SJCRH30 (cell line): ENCODE measurements at regions not wholly inside any gene's neighbourhood (a gene's known extent, or its start where the extent isn't known, plus 50 kb on each side); places are given as distances from the start of the nearest gene placed in this dataset.

Experiments used
- DNase-seq, 2 experiments: peaks; one replicate each; pipeline ENCODE4 v3.0.0-alpha.2; 2015 to 2020
- H3K27ac ChIP-seq: fragments of 250-450 bp; sonication (Bioruptor Pico); 2 replicates; pipeline ENCODE4 v1.5.1; 2020; ENCODE audit warnings: mild to moderate bottlenecking, moderate library complexity
- H3K27me3 ChIP-seq: fragments of 250-450 bp; sonication (Bioruptor Pico); 2 replicates; pipeline ENCODE4 v1.5.1; 2020; ENCODE audit warnings: mild to moderate bottlenecking, moderate library complexity
- H3K36me3 ChIP-seq: fragments of 250-450 bp; sonication (Bioruptor Pico); 2 replicates; pipeline ENCODE4 v1.5.1; 2020; ENCODE audit warnings: mild to moderate bottlenecking, moderate library complexity
- H3K4me1 ChIP-seq: fragments of 250-450 bp; sonication (Bioruptor Pico); 2 replicates; pipeline ENCODE4 v1.5.1; 2020; ENCODE audit warnings: mild to moderate bottlenecking, moderate library complexity
- H3K4me3 ChIP-seq: fragments of 250-450 bp; sonication (Bioruptor Pico); 2 replicates; pipeline ENCODE4 v1.5.1; 2020; ENCODE audit warnings: mild to moderate bottlenecking, moderate library complexity
- H3K9me3 ChIP-seq: fragments of 250-450 bp; sonication (Bioruptor Pico); replicated peaks from 2 replicates; pipeline ENCODE4 v1.5.1; 2020; ENCODE audit warnings: mild to moderate bottlenecking, moderate library complexity

- Histone ChIP-seq H3K36me3 (no peaks in the 10 kb centered on the region), H3K27ac (no peak overlapping the region), H3K4me1 (peaks cover 8% of the 10 kb centered on the region), H3K9me3 (no peaks in the 10 kb centered on the region), H3K4me3 (no peak overlapping the region), H3K27me3 (no peaks in the 10 kb centered on the region)
- DNase-seq, result no peak
These were observed 77.5 kb upstream of the OLFM1 start for GRCh38 chr9:135009794-135010585.

DNA sequence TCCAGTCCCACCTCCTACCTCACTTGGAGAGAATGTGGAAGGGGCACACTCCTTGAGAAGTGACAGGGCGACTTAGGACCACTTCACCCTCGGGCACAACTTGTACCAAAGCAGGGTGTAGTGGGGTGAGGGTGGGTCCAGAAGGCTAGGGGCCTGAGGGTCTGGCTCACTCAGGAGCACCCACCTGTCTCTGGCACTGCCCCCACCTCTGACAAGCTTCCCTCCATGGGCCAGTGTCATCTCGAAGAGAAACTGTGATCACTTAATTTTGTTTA lies 76.9 kb upstream of the OLFM1 start:
- Histone ChIP-seq H3K27me3 (no peaks in the 10 kb centered on the region), H3K9me3 (no peaks in the 10 kb centered on the region), H3K36me3 (no peaks in the 10 kb centered on the region), H3K27ac (no peak overlapping the region), H3K4me1 (peaks cover 13% of the 10 kb centered on the region), H3K4me3 (no peak overlapping the region)
- no peak for DNase-seq

- peaks cover 17% of the 10 kb centered on the region for H3K4me1 ChIP-seq
- H3K4me3 ChIP-seq, result no peak overlapping the region
- no peak for DNase-seq
These were observed 76.5 kb upstream of the OLFM1 start for GRCh38 chr9:135010921-135011320.

GRCh38 chr9:135012166-135012565 lies 75.3 kb upstream of the OLFM1 start:
- H3K27ac ChIP-seq, result no peak overlapping the region
- no peak for DNase-seq
- no peak overlapping the region for H3K4me3 ChIP-seq
- no peaks in the 10 kb centered on the region for H3K36me3 ChIP-seq
- H3K27me3 ChIP-seq, result no peaks in the 10 kb centered on the region
- no peaks in the 10 kb centered on the region for H3K9me3 ChIP-seq
- H3K4me1 ChIP-seq, result peaks cover 29% of the 10 kb centered on the region

More at GRCh38 chr9:135010921-135011320, 76.5 kb upstream of the OLFM1 start:
- H3K9me3 ChIP-seq, result no peaks in the 10 kb centered on the region
- H3K27me3 ChIP-seq, result no peaks in the 10 kb centered on the region
- H3K27ac ChIP-seq, result no peak overlapping the region
- no peaks in the 10 kb centered on the region for H3K36me3 ChIP-seq

DNA sequence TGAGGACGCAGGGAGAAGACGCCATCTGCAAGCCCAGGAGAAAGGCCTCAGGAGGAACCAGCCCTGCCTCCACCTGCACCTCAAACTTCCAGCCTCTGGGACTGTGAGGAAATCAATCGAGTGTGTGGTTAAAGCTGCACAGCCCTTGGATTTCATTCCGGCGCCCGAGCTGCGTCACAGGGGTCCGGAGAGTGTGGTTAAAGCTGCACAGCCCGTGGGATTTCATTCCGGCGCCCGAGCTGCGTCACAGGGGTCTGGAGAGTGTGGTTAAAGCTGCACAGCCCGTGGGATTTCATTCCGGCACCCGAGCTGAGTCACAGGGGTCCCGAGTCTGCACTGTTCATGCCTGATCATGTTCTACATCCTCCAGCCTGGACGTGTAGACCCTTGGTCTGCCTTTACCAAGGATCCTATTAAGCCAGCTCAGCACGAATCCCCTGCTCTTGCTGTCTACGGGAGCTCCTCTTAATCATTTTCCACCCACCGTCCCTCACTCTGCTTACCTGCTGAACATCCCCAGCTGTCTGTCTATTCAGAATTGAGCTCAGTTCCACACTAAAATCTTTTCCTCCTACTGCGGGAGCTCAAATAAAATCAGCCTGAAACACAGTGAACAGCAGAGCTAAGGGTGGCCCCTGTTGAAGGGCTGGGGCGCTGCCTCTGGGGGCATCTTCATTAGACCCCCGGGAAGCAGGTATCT lies 73.0 kb upstream of the OLFM1 start:
- H3K4me1 ChIP-seq, result peaks cover 33% of the 10 kb centered on the region
- no peaks in the 10 kb centered on the region for H3K36me3 ChIP-seq
- H3K27me3 ChIP-seq, result no peaks in the 10 kb centered on the region
- H3K4me3 ChIP-seq, result no peak overlapping the region
- H3K27ac ChIP-seq, result peak overlapping the region; percentile 66
- no peaks in the 10 kb centered on the region for H3K9me3 ChIP-seq
- peak; percentile 34 to 51 for DNase-seq

DNA sequence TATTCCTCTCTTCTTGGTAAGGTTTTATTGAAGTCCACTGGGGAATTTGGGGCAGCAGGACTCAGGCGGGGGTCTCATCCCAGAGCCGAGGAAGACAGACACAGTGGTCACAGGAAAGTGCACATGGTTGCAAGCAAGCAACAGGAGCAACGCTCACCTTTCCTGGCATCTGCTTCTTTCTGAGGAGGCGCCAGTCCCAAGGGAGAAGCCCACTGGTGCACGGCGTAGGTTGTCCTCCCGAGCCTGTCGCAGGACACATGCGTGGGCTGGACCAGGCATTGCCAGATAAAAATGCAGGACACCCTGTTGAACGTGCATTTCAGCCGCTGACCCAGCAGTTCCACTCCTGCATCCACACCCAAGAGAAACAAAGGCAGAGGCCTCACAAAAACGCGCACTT lies 72.4 kb upstream of the OLFM1 start:
- Histone ChIP-seq H3K4me1 (peaks cover 33% of the 10 kb centered on the region), H3K27me3 (no peaks in the 10 kb centered on the region), H3K4me3 (no peak overlapping the region), H3K27ac (peak overlapping the region; percentile 66), H3K9me3 (no peaks in the 10 kb centered on the region), H3K36me3 (no peaks in the 10 kb centered on the region)
- DNase-seq, result no peak

DNA sequence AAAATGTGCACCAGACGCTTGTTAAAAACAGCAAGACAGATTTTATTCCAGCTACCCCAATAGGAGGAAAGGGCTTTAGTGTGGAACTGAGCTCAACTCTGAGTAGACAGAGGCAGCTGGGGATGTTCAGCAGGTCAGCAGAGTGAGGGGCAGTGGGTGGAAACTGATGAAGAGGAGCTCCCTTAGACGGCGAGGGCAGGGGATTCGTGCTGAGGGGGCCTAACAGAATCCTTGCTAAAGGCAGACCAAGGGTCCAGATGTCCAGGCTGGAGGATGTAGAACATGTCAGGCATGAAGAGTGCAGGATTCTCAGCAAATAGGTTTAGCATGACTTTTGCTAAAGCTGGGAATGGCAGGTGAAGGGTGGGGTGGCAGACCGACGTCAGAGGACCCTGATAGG lies 71.9 kb upstream of the OLFM1 start:
- no peaks in the 10 kb centered on the region for H3K9me3 ChIP-seq
- peaks cover 33% of the 10 kb centered on the region for H3K4me1 ChIP-seq
- no peak for DNase-seq
- H3K27me3 ChIP-seq, result no peaks in the 10 kb centered on the region
- no peak overlapping the region for H3K4me3 ChIP-seq
- no peaks in the 10 kb centered on the region for H3K36me3 ChIP-seq
- H3K27ac ChIP-seq, result peak overlapping the region; percentile 66

DNA sequence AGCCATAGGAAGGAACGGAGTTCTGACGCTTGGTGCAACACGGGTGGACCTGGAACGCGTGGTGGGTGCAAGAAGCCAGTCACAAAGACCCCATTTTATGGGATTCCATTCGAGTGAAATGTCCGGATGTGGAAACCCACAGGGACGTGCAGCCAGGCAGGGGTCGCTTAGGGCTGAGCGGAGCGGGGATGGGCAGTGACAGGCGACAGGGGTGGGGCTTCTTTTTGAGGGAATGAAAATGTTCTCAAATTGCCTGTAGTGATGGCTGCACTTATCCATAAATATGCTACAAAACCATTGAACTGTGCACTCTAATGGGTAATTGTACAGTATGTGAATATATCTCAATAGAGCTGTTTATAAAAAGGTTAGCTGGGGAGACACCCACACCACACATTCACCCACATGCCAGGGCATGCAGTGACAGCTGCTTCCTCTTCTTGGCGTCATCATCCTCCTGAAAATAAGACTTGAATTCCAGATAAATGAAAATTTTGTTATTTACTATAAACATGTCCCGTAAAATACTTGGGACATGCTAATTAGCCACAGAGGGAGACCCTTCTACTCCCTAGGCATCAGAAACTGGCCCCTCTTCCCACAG lies 71.3 kb upstream of the OLFM1 start:
- Histone ChIP-seq H3K4me1 (peaks cover 33% of the 10 kb centered on the region), H3K27ac (peak overlapping the region; percentile 66), H3K27me3 (no peaks in the 10 kb centered on the region), H3K4me3 (no peak overlapping the region), H3K36me3 (no peaks in the 10 kb centered on the region), H3K9me3 (no peaks in the 10 kb centered on the region)
- peak; percentile 55 to 66 for DNase-seq

- H3K27me3 ChIP-seq, result no peaks in the 10 kb centered on the region
- H3K4me1 ChIP-seq, result peaks cover 33% of the 10 kb centered on the region
- H3K4me3 ChIP-seq, result no peak overlapping the region
- no peak for DNase-seq
- peak overlapping the region; percentile 66 for H3K27ac ChIP-seq
- H3K9me3 ChIP-seq, result no peaks in the 10 kb centered on the region
- no peaks in the 10 kb centered on the region for H3K36me3 ChIP-seq
These were observed 70.6 kb upstream of the OLFM1 start for GRCh38 chr9:135016876-135017275.

DNA sequence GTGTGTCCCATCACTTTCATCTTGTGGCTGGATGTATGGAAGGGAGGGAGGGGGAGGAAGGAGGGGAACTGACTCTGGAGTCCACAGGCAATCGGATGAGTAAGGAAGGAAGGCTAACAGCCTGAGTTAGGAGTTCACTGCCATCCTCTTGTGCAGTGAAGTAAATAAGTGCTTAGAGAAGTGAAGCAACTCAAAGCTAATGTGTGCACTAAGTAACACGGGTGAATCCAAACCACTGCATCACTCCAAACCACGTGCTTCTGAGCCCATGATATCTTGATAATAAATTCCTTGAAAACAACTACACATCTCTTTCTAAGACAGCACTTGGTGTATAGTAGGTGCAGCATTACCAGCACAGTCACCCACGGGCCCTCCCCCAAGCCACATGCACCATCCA lies 69.6 kb upstream of the OLFM1 start:
- peaks cover 39% of the 10 kb centered on the region for H3K4me1 ChIP-seq
- no peak overlapping the region for H3K27ac ChIP-seq
- H3K36me3 ChIP-seq, result no peaks in the 10 kb centered on the region
- peak in 1 of 2 experiments; percentile 22 for DNase-seq
- no peaks in the 10 kb centered on the region for H3K9me3 ChIP-seq
- H3K27me3 ChIP-seq, result no peaks in the 10 kb centered on the region
- H3K4me3 ChIP-seq, result no peak overlapping the region

- Histone ChIP-seq H3K36me3 (no peaks in the 10 kb centered on the region), H3K9me3 (no peaks in the 10 kb centered on the region), H3K4me3 (no peak overlapping the region), H3K27me3 (no peaks in the 10 kb centered on the region), H3K27ac (no peak overlapping the region), H3K4me1 (peaks cover 43% of the 10 kb centered on the region)
- DNase-seq, result no peak
These were observed 69.1 kb upstream of the OLFM1 start for GRCh38 chr9:135018306-135018915.

- Histone ChIP-seq H3K27me3 (no peaks in the 10 kb centered on the region), H3K27ac (no peak overlapping the region), H3K4me1 (peaks cover 46% of the 10 kb centered on the region), H3K36me3 (no peaks in the 10 kb centered on the region), H3K9me3 (no peaks in the 10 kb centered on the region), H3K4me3 (no peak overlapping the region)
- no peak for DNase-seq
These were observed 68.2 kb upstream of the OLFM1 start for GRCh38 chr9:135019224-135019623.

GRCh38 chr9:135020481-135021392 lies 66.7 kb upstream of the OLFM1 start:
- Histone ChIP-seq H3K27me3 (no peaks in the 10 kb centered on the region), H3K9me3 (0 out of 2 replicates have a peak, but pooled peaks cover 4% of the 10 kb centered on the region), H3K27ac (no peak overlapping the region), H3K4me1 (peaks cover 34% of the 10 kb centered on the region), H3K4me3 (no peak overlapping the region), H3K36me3 (no peaks in the 10 kb centered on the region)
- DNase-seq, result no peak

DNA sequence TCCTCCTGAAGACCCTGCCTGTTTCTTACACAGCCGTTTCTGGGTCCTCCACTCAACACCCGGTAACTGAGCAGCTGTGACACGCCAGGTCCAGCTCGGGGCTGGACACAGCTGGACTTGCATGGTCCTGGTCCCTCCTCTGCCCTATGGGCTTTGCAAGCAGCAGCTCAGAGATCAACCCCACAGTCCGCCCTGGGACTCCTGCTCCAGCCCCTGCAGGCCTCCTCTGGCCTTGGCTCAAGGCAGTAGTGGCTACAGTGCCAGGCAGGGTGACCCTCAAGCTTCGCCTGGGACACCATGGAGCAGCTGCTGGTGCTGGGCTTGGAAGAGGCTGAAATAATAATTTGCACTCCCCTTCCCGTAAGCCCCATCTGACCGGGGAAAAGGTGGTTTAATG lies 66.1 kb upstream of the OLFM1 start:
- no peak overlapping the region for H3K4me3 ChIP-seq
- peaks cover 27% of the 10 kb centered on the region for H3K4me1 ChIP-seq
- no peaks in the 10 kb centered on the region for H3K36me3 ChIP-seq
- H3K27ac ChIP-seq, result no peak overlapping the region
- no peak for DNase-seq
- no peaks in the 10 kb centered on the region for H3K27me3 ChIP-seq
- 0 out of 2 replicates have a peak, but pooled peaks cover 4% of the 10 kb centered on the region for H3K9me3 ChIP-seq
